ENCODE measurements at regions not wholly inside any gene's neighbourhood (a gene's known extent, or its start where the extent isn't known, plus 50 kb on each side); places are given as distances from the start of the nearest gene placed in this dataset.

DNA sequence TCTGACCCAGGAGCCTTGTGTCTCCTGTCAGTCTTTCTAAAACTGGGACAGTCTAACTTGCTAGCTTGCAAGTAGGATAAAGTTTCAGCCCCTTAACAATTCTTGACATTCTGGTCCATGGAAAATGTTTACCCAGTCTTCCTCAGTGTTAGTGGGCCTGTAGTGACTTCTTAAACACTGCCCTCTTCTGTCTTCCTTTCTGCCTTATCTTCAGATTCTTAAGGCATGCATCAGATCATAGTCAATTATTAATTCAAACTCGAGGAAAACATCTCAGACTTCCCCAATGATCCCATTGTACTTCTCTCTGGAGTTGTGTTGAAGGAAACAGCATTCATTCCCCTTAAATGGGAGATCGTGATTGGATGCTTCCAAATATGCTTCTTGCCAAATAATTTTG is 1199.8 kb downstream of the DTWD2 start:
- H3K9me3 ChIP-seq (ENCODE audit: control insufficient read depth, low read depth, low read length), result no peaks in the 10 kb centered on the region
- H3K4me1 ChIP-seq (ENCODE audit: control insufficient read depth, extremely low read depth, insufficient read depth, low read length), result no peaks in the 10 kb centered on the region
- dilution Hi-C loops (cut with MboI; ENCODE audit: extremely low pct_ligation_motif_present, low sequenced_read_pairs), result no loop called here
- H3K79me2 ChIP-seq (ENCODE audit: control insufficient read depth, insufficient read depth, low read length), result no peaks in the 10 kb centered on the region
- H3K4me2 ChIP-seq (ENCODE audit: control insufficient read depth, extremely low read depth, insufficient read depth, low read depth, low read length), result no peak overlapping the region
- H3K9ac ChIP-seq (ENCODE audit: control insufficient read depth, extremely low read depth, insufficient read depth, low read length), result no peak overlapping the region
- FAIRE-seq (no peak), DNase-seq (ENCODE audit: low read depth, low spot score) (no peak)
- H3K36me3 ChIP-seq (ENCODE audit: control insufficient read depth in 2 of 2, extremely low read depth in 1 of 2, insufficient read depth in 2 of 2, low read length in 2 of 2), result no peaks in the 10 kb centered on the region
- no peak overlapping the region for H2AFZ ChIP-seq (ENCODE audit: control insufficient read depth, low read length)
- H3K4me3 ChIP-seq (ENCODE audit: control insufficient read depth in 2 of 3, extremely low read depth in 1 of 3, insufficient read depth in 2 of 3, low read depth in 1 of 3, low read length in 3 of 3), result no peak overlapping the region
- H3K9me1 ChIP-seq (ENCODE audit: control insufficient read depth, extremely low read depth, insufficient read depth, low read length), result no peaks in the 10 kb centered on the region
- TF ChIP-seq EZH2 (IDR thresholded peaks at IDR 0.05; ENCODE audit: low read length), result no peak
- TF ChIP-seq, protein P1, sequence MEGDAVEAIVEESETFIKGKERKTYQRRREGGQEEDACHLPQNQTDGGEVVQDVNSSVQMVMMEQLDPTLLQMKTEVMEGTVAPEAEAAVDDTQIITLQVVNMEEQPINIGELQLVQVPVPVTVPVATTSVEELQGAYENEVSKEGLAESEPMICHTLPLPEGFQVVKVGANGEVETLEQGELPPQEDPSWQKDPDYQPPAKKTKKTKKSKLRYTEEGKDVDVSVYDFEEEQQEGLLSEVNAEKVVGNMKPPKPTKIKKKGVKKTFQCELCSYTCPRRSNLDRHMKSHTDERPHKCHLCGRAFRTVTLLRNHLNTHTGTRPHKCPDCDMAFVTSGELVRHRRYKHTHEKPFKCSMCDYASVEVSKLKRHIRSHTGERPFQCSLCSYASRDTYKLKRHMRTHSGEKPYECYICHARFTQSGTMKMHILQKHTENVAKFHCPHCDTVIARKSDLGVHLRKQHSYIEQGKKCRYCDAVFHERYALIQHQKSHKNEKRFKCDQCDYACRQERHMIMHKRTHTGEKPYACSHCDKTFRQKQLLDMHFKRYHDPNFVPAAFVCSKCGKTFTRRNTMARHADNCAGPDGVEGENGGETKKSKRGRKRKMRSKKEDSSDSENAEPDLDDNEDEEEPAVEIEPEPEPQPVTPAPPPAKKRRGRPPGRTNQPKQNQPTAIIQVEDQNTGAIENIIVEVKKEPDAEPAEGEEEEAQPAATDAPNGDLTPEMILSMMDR (optimal IDR thresholded peaks at IDR 0.05 in 1 of 3, IDR thresholded peaks at IDR 0.05 in 1 of 3, conservative IDR thresholded peaks at IDR 0.05 in 1 of 3; ENCODE audit: extremely low read depth in 1 of 3, insufficient read depth in 2 of 3, low read length in 3 of 3), result no peak
- no peak overlapping the region for H3K27ac ChIP-seq (ENCODE audit: control insufficient read depth, insufficient read depth, low read length)
- H4K20me1 ChIP-seq (ENCODE audit: control insufficient read depth, extremely low read depth, insufficient read depth, low read length), result no peaks in the 10 kb centered on the region
- H3K27me3 ChIP-seq (ENCODE audit: control insufficient read depth, extremely low read depth, insufficient read depth, low read length), result no peaks in the 10 kb centered on the region

DNA sequence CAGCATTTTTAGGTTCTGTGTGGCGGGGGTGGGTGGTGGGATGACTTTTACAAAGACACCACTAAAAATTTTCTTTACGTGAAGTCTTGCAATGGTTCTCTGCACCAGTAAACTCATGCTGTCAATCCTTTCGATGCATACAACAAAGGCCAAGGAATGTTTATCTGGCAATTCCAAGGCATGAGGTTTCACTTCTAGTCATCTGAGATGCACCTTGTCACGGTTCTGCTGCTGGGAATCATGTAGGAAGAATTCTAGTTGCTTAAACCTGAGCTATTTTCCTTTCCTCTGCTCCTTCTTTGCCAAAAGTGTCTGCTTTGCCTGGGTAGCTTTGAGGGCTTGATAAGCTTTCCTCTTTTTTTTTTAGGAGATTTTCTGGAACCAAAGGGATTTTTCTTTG is 1204.5 kb upstream of the SEMA6A start:
- H3K4me1 ChIP-seq (ENCODE audit: control insufficient read depth, extremely low read depth, insufficient read depth, low read length), result no peaks in the 10 kb centered on the region
- H3K4me2 ChIP-seq (ENCODE audit: control insufficient read depth, extremely low read depth, insufficient read depth, low read depth, low read length), result no peak overlapping the region
- DNase-seq (ENCODE audit: low read depth, low spot score) (no peak), FAIRE-seq (no peak)
- no peaks in the 10 kb centered on the region for H3K36me3 ChIP-seq (ENCODE audit: control insufficient read depth in 2 of 2, extremely low read depth in 1 of 2, insufficient read depth in 2 of 2, low read length in 2 of 2)
- H4K20me1 ChIP-seq (ENCODE audit: control insufficient read depth, extremely low read depth, insufficient read depth, low read length), result no peaks in the 10 kb centered on the region
- dilution Hi-C loops (cut with MboI; ENCODE audit: extremely low pct_ligation_motif_present, low sequenced_read_pairs), result no loop called here
- no peaks in the 10 kb centered on the region for H3K9me3 ChIP-seq (ENCODE audit: control insufficient read depth, low read depth, low read length)
- H3K27me3 ChIP-seq (ENCODE audit: control insufficient read depth, extremely low read depth, insufficient read depth, low read length), result no peaks in the 10 kb centered on the region
- no peaks in the 10 kb centered on the region for H3K9me1 ChIP-seq (ENCODE audit: control insufficient read depth, extremely low read depth, insufficient read depth, low read length)
- H3K27ac ChIP-seq (ENCODE audit: control insufficient read depth, insufficient read depth, low read length), result no peak overlapping the region
- H3K9ac ChIP-seq (ENCODE audit: control insufficient read depth, extremely low read depth, insufficient read depth, low read length), result no peak overlapping the region
- H3K4me3 ChIP-seq (ENCODE audit: control insufficient read depth in 2 of 3, extremely low read depth in 1 of 3, insufficient read depth in 2 of 3, low read depth in 1 of 3, low read length in 3 of 3), result no peak overlapping the region
- TF ChIP-seq, protein P1 (optimal IDR thresholded peaks at IDR 0.05 in 1 of 3, IDR thresholded peaks at IDR 0.05 in 1 of 3, conservative IDR thresholded peaks at IDR 0.05 in 1 of 3; ENCODE audit: extremely low read depth in 1 of 3, insufficient read depth in 2 of 3, low read length in 3 of 3), result no peak
- no peak for TF ChIP-seq EZH2 (IDR thresholded peaks at IDR 0.05; ENCODE audit: low read length)
- H3K79me2 ChIP-seq (ENCODE audit: control insufficient read depth, insufficient read depth, low read length), result no peaks in the 10 kb centered on the region
- H2AFZ ChIP-seq (ENCODE audit: control insufficient read depth, low read length), result no peak overlapping the region

All from keratinocyte (primary cell).